ENCODE measurements at regions not wholly inside any gene's neighbourhood (a gene's known extent, or its start where the extent isn't known, plus 50 kb on each side); places are given as distances from the start of the nearest gene placed in this dataset.

DNA sequence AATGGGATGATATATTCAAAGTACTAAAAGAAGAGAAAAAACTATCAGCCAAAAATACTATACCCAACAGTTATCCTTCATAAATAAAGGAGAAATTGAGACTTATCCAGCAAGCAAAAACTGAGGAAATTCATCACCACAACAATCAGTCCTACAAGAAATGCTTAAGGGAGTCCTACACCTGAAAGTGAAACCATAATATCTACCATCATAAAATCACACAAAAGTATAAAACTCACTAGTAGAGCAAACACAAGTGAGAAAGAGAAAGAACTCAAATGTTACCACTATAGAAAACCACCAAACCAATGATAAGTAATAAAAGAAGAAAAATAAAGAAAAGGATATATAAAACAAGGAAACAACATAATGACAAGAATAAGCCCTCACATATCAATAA is 103.6 kb upstream of the NEO1 start:
- ChIA-PET POLR2A (no interaction called here), CTCF (no interaction called here)
- no peaks in the 10 kb centered on the region for H3K4me1 ChIP-seq (ENCODE audit: control insufficient read depth in 1 of 2, extremely low read depth in 1 of 2, insufficient read depth in 2 of 2, low read length in 2 of 2)
- H3K27ac ChIP-seq (ENCODE audit: low read length), result no peak overlapping the region
- Mint-ChIP-seq H3K27me3 (peaks cover 6 to 12% of the 10 kb centered on the region in 2 donors), H3K36me3 (no peaks in the 10 kb centered on the region), H3K4me1 (no peaks in the 10 kb centered on the region), H3K9me3 (peaks cover 4 to 18% (median 7%) of the 10 kb centered on the region in 3 donors), H3K4me3 (no peak overlapping the region), H3K27ac (no peak overlapping the region)
- H3K4me3 ChIP-seq (ENCODE audit: control insufficient read depth in 1 of 2, extremely low read depth in 1 of 2, low read length in 1 of 2), result no peak overlapping the region
- peaks cover 0 to 17% of the 10 kb centered on the region in 2 experiments for H3K27me3 ChIP-seq (replicated peaks in 1 of 2; ENCODE audit: control insufficient read depth in 2 of 2, extremely low read depth in 1 of 2, insufficient read depth in 2 of 2, low read length in 1 of 2)
- DNase-seq, result no peak
- H3K9me3 ChIP-seq, result peaks cover 5% of the 10 kb centered on the region
- no peaks in the 10 kb centered on the region for H3K36me3 ChIP-seq (ENCODE audit: control insufficient read depth in 2 of 2, extremely low read depth in 1 of 2, insufficient read depth in 1 of 2, low read length in 1 of 2)
- ATAC-seq (replicated peaks in 1 of 4), result no peak

DNA sequence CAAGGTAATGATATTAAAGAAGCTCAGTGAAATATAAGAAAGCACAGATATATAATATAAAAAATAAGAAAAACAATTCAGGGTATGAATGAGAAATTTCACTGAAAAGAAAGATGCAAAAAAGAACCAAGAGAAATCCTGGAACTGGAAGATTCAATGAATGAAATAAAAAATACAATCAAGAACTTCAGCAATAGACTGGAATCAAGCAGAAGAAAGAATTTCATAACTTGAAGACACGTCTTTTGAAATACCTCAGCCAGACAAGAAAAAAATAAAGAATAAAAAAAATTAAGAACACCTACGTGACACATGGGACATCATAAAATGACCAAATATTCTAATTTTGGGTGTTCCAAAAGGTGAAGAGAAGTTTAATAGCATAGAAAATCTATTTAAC is 104.6 kb upstream of the NEO1 start:
- H3K9me3 ChIP-seq, result peaks cover 5% of the 10 kb centered on the region
- no peaks in the 10 kb centered on the region for H3K4me1 ChIP-seq (ENCODE audit: control insufficient read depth in 1 of 2, extremely low read depth in 1 of 2, insufficient read depth in 2 of 2, low read length in 2 of 2)
- WGBS (ENCODE audit: insufficient coverage), result no CpG with 5 or more reads among the region's 2 CpGs
- ChIA-PET CTCF (interaction anchor here in 1 of 2 donors (0.5 kb wide), 1 partner anchor 190 kb away, joined by 3 read pairs; no protein-coding TSS in a partner anchor), POLR2A (no interaction called here)
- no peak for DNase-seq
- Mint-ChIP-seq H3K36me3 (no peaks in the 10 kb centered on the region), H3K27me3 (peaks cover 11 to 16% of the 10 kb centered on the region in 2 donors), H3K4me3 (no peak overlapping the region), H3K27ac (no peak overlapping the region), H3K9me3 (peaks cover 4 to 18% (median 7%) of the 10 kb centered on the region in 3 donors), H3K4me1 (no peaks in the 10 kb centered on the region)
- no peak for ATAC-seq (replicated peaks in 1 of 4)
- no peaks in the 10 kb centered on the region for H3K36me3 ChIP-seq (ENCODE audit: control insufficient read depth in 2 of 2, extremely low read depth in 1 of 2, insufficient read depth in 1 of 2, low read length in 1 of 2)
- peaks cover 0 to 17% of the 10 kb centered on the region in 2 experiments for H3K27me3 ChIP-seq (replicated peaks in 1 of 2; ENCODE audit: control insufficient read depth in 2 of 2, extremely low read depth in 1 of 2, insufficient read depth in 2 of 2, low read length in 1 of 2)
- H3K27ac ChIP-seq (ENCODE audit: low read length), result no peak overlapping the region
- H3K4me3 ChIP-seq (ENCODE audit: control insufficient read depth in 1 of 2, extremely low read depth in 1 of 2, low read length in 1 of 2), result no peak overlapping the region

DNA sequence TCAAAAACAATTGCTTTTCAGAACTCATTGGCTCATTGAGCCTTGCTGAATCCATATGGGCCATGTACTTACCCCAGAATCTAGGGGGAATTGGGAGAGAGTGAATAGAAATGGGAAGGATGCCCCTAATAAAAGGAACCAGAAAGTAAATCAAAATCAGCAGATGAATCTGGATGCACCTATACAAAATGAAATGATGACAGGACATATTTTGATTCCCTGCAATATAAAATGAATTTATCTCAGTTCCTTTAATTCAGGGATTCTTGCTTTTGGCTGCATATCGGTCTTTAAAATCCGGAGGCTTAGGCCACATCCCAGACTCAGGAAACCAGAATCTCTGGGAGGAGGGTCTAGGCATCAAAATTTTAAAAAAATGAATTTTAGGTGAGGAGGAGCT is 107.7 kb upstream of the NEO1 start:
- H3K27ac ChIP-seq (ENCODE audit: low read length), result no peak overlapping the region
- 75% methylated on average over 2 of the region's 2 CpGs for WGBS (ENCODE audit: insufficient coverage)
- CTCF ChIA-PET, result no interaction called here
- DNase-seq (no peak), ATAC-seq (replicated peaks in 1 of 4) (no peak)
- Mint-ChIP-seq H3K9me3 (peaks cover 4 to 15% (median 7%) of the 10 kb centered on the region in 3 donors), H3K27ac (no peak overlapping the region), H3K27me3 (peaks cover 11 to 12% of the 10 kb centered on the region in 2 donors), H3K4me3 (no peak overlapping the region), H3K4me1 (no peaks in the 10 kb centered on the region), H3K36me3 (no peaks in the 10 kb centered on the region)
- no peak overlapping the region for H3K4me3 ChIP-seq (ENCODE audit: control insufficient read depth in 1 of 2, extremely low read depth in 1 of 2, low read length in 1 of 2)
- peaks cover 5% of the 10 kb centered on the region for H3K9me3 ChIP-seq
- H3K4me1 ChIP-seq (ENCODE audit: control insufficient read depth in 1 of 2, extremely low read depth in 1 of 2, insufficient read depth in 2 of 2, low read length in 2 of 2), result no peaks in the 10 kb centered on the region
- no peaks in the 10 kb centered on the region for H3K36me3 ChIP-seq (ENCODE audit: control insufficient read depth in 2 of 2, extremely low read depth in 1 of 2, insufficient read depth in 1 of 2, low read length in 1 of 2)
- peaks cover 0 to 19% of the 10 kb centered on the region in 2 experiments for H3K27me3 ChIP-seq (replicated peaks in 1 of 2; ENCODE audit: control insufficient read depth in 2 of 2, extremely low read depth in 1 of 2, insufficient read depth in 2 of 2, low read length in 1 of 2)
- POLR2A ChIA-PET, result no interaction called here

DNA sequence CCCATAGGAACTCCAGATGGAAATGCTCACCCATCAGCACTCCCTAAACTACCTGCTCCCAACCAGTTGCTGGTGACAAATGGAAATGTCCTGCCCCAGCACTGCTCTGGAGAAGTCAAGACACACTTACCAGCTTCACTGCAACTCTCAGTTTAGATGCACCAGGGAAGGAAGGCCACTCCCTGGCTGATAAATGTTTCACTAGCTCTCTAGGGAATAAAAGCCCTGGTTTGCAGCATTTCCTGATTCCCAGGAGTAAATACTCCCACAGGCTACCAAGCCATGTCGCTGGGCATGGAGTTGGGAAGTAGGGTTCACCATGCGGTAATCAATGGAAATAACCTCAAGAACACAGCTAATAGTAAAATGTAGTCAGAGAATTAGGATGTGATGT is 112.0 kb upstream of the NEO1 start:
- no peak overlapping the region for H3K4me3 ChIP-seq (ENCODE audit: control insufficient read depth in 1 of 2, extremely low read depth in 1 of 2, low read length in 1 of 2)
- peaks cover 0 to 17% of the 10 kb centered on the region in 2 experiments for H3K27me3 ChIP-seq (replicated peaks in 1 of 2; ENCODE audit: control insufficient read depth in 2 of 2, extremely low read depth in 1 of 2, insufficient read depth in 2 of 2, low read length in 1 of 2)
- CTCF ChIA-PET, result no interaction called here
- H3K4me1 ChIP-seq (ENCODE audit: control insufficient read depth in 1 of 2, extremely low read depth in 1 of 2, insufficient read depth in 2 of 2, low read length in 2 of 2), result no peaks in the 10 kb centered on the region
- H3K36me3 ChIP-seq (ENCODE audit: control insufficient read depth in 2 of 2, extremely low read depth in 1 of 2, insufficient read depth in 1 of 2, low read length in 1 of 2), result no peaks in the 10 kb centered on the region
- DNase-seq (no peak), ATAC-seq (replicated peaks in 1 of 4) (no peak)
- Mint-ChIP-seq H3K9me3 (no peaks in the 10 kb centered on the region), H3K27ac (no peak overlapping the region), H3K4me1 (no peaks in the 10 kb centered on the region), H3K27me3 (peaks cover 25 to 26% of the 10 kb centered on the region in 2 donors), H3K4me3 (no peak overlapping the region), H3K36me3 (no peaks in the 10 kb centered on the region)
- no CpG with 5 or more reads among the region's 2 CpGs for WGBS (ENCODE audit: insufficient coverage)
- no peak overlapping the region for H3K27ac ChIP-seq (ENCODE audit: low read length)
- no peaks in the 10 kb centered on the region for H3K9me3 ChIP-seq
- POLR2A ChIA-PET, result no interaction called here

DNA sequence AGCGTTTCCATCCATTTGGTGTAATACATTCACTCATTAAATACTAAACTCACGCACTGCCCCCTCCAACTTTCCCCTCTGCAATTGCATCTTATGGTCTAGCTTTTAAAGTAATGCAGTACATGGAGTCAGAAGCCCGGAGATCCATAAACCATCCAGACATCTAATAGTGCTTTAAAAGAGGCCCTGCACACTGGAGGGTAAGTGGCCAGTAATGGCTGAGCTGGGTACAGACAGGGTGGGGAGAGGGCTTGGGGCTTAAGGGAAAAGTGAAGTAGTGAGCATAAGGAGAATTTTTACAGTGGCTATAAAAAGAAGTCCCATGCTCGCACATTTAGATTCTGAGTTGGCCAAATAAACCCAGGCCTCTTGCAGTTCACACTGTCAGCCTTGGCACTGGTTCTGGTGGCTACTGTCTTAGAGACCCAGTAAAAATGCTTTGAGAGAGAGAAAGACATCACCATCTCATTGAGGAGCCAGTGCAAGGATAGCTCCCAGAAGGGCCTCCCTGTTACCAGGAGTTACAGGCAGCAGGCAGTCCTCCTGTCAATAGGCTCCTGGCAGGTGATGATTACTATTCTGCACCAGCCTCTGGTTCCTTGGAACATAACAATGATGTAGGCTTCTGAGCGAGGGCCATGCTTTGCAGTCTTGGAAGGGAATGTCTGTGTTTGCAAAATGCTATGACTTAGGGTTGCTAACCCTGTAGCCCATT is 112.6 kb upstream of the NEO1 start:
- H3K4me3 Mint-ChIP-seq, result no peak overlapping the region
- Histone ChIP-seq H3K27ac (ENCODE audit: low read length) (no peak overlapping the region), H3K36me3 (ENCODE audit: control insufficient read depth in 2 of 2, extremely low read depth in 1 of 2, insufficient read depth in 1 of 2, low read length in 1 of 2) (no peaks in the 10 kb centered on the region), H3K4me3 (ENCODE audit: control insufficient read depth in 1 of 2, extremely low read depth in 1 of 2, low read length in 1 of 2) (no peak overlapping the region), H3K4me1 (ENCODE audit: control insufficient read depth in 1 of 2, extremely low read depth in 1 of 2, insufficient read depth in 2 of 2, low read length in 2 of 2) (no peaks in the 10 kb centered on the region), H3K27me3 (replicated peaks in 1 of 2; ENCODE audit: control insufficient read depth in 2 of 2, extremely low read depth in 1 of 2, insufficient read depth in 2 of 2, low read length in 1 of 2) (peaks cover 0 to 13% of the 10 kb centered on the region in 2 experiments), H3K9me3 (no peaks in the 10 kb centered on the region)
- 100% methylated on average over 1 of the region's 5 CpGs for WGBS (ENCODE audit: insufficient coverage)
- H3K9me3 Mint-ChIP-seq, result no peaks in the 10 kb centered on the region
- no peaks in the 10 kb centered on the region for H3K36me3 Mint-ChIP-seq
- ChIA-PET CTCF (no interaction called here), POLR2A (no interaction called here)
- ATAC-seq (replicated peaks in 1 of 4), result no peak
- no peak overlapping the region for H3K27ac Mint-ChIP-seq
- no peaks in the 10 kb centered on the region for H3K4me1 Mint-ChIP-seq
- no peak for DNase-seq
- H3K27me3 Mint-ChIP-seq, result peaks cover 25 to 27% of the 10 kb centered on the region in 2 donors

DNA sequence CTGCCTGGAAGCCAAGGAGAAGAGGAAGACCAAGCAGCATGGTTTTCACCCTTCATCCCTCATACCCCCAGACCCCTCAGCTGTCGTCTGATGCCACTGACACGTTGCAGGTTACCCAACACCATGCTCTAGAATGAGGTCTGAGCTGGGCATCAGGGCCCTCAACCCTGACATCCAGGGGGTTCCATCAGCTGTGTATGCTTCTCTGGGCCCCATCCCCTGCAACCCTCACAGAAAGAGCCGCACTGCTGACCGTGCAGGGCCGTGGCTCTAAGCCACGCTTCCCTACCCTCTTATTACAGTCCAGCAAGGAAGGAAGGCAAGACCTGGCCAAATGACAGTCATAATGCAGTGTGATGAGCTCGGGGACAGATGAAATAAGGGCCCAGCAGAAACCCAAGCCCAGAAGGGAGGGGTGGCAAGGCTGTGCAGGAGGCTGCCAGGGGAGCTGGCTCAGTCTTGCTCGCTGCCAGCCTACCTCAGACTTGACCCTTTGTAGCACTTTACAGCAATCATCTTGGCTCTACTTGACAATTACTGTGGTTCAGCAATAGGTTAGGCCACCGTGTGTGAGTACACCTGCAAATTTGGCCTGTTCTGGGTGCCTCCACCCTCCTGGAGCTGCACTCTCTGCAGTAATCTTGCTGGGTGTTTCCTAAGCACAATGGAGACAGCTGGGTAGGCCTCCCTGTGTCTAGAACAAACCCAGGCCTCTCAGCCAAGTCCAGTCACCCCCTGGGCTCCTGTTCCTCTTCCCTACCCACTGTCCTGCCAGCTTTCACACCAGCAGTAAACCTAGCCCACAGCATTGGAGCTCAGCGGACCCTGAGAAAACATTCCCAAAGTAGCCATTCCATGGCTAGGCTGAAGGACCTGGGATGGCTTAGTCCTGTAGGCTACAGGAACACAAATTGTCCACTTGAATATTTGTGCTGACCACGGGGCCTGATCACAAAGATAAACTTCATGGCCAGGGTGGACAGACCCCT is 115.3 kb upstream of the NEO1 start:
- no peak for ATAC-seq (replicated peaks in 1 of 4)
- POLR2A ChIA-PET, result no interaction called here
- no peaks in the 10 kb centered on the region for H3K9me3 Mint-ChIP-seq
- H3K4me1 ChIP-seq (ENCODE audit: control insufficient read depth in 1 of 2, extremely low read depth in 1 of 2, insufficient read depth in 2 of 2, low read length in 2 of 2), result no peaks in the 10 kb centered on the region
- H3K4me1 Mint-ChIP-seq, result no peaks in the 10 kb centered on the region
- DNase-seq, result no peak
- H3K36me3 ChIP-seq (ENCODE audit: control insufficient read depth in 2 of 2, extremely low read depth in 1 of 2, insufficient read depth in 1 of 2, low read length in 1 of 2), result no peaks in the 10 kb centered on the region
- H3K9me3 ChIP-seq, result no peaks in the 10 kb centered on the region
- no peak overlapping the region for H3K4me3 Mint-ChIP-seq
- H3K27me3 Mint-ChIP-seq, result peaks cover 28 to 38% of the 10 kb centered on the region in 2 donors
- no peak overlapping the region for H3K4me3 ChIP-seq (ENCODE audit: control insufficient read depth in 1 of 2, extremely low read depth in 1 of 2, low read length in 1 of 2)
- peaks cover 0 to 21% of the 10 kb centered on the region in 2 experiments for H3K27me3 ChIP-seq (replicated peaks in 1 of 2; ENCODE audit: control insufficient read depth in 2 of 2, extremely low read depth in 1 of 2, insufficient read depth in 2 of 2, low read length in 1 of 2)
- no peak overlapping the region for H3K27ac ChIP-seq (ENCODE audit: low read length)
- CTCF ChIA-PET, result no interaction called here
- H3K36me3 Mint-ChIP-seq, result no peaks in the 10 kb centered on the region
- no peak overlapping the region for H3K27ac Mint-ChIP-seq
- 79% methylated on average over 8 of the region's 11 CpGs for WGBS (ENCODE audit: insufficient coverage)
